Tibial artery (tissue), 4 donors: ENCODE measurements at regions not wholly inside any gene's neighbourhood (a gene's known extent, or its start where the extent isn't known, plus 50 kb on each side); places are given as distances from the start of the nearest gene placed in this dataset.
"Not testable (repeated sequence)": the region's sequence is repeated elsewhere in the genome, so short reads cannot be mapped to it uniquely, and the experiment has no call there.

Source experiments
- DNase-seq, 2 donors: peaks; one replicate each; pipeline ENCODE4 v3.0.0-alpha.2; 2019
- H3K27ac ChIP-seq, 2 donors: fragments of 200-600 bp; sonication (generic) in 1 of 2; 1 replicate in 1 of 2; 2 replicates in 1 of 2; pipeline ENCODE4 v1.5.1; 2018 to 2019; ENCODE audit warnings: mild to moderate bottlenecking in 1 of 2
- H3K27me3 ChIP-seq, 2 donors: fragments of 200-600 bp; sonication (generic) in 1 of 2; one replicate each; pipeline versions ENCODE4 v1.5.1 to v1.6.0; 2016 to 2019
- H3K36me3 ChIP-seq, 3 donors: fragments of 200-600 bp; sonication (generic) in 2 of 3; one replicate each; pipeline ENCODE4 v1.5.1; 2016 to 2019; ENCODE audit warnings: mild to moderate bottlenecking in 2 of 3
- H3K4me1 ChIP-seq, 4 donors: fragments of 200-600 bp; sonication (generic) in 2 of 4; 1 replicate in 3 of 4; 2 replicates in 1 of 4; pipeline ENCODE4 v1.5.1; 2016 to 2019
- H3K4me3 ChIP-seq, 2 donors: fragments of 200-600 bp; sonication (generic) in 1 of 2; 1 replicate in 1 of 2; 2 replicates in 1 of 2; pipeline ENCODE4 v1.5.1; 2018 to 2019; ENCODE audit warnings: mild to moderate bottlenecking in 2 of 2
- H3K9me3 ChIP-seq, 3 donors: fragments of 200-600 bp; sonication (generic) in 1 of 3; one replicate each; pipeline ENCODE4 v1.5.1; 2016 to 2019
- intact Hi-C: fragments of 100-400 bp; cut with DNase I; formaldehyde crosslinking; loops from one replicate; pipeline ENCODE4 v1.15.0; 2023; ENCODE audit warnings: low total_unique reads
- TF ChIP-seq, protein P1 (sequence below), 2 experiments: fragments of 200-600 bp in 1 of 2; fragments of 450-650 bp in 1 of 2; IDR thresholded peaks; one replicate each; pipeline ENCODE4 v1.5.1; 2017 to 2019; ENCODE audit warnings: antibody characterized with exemption in 2 of 2, mild to moderate bottlenecking in 1 of 2, moderate library complexity in 1 of 2

DNA sequence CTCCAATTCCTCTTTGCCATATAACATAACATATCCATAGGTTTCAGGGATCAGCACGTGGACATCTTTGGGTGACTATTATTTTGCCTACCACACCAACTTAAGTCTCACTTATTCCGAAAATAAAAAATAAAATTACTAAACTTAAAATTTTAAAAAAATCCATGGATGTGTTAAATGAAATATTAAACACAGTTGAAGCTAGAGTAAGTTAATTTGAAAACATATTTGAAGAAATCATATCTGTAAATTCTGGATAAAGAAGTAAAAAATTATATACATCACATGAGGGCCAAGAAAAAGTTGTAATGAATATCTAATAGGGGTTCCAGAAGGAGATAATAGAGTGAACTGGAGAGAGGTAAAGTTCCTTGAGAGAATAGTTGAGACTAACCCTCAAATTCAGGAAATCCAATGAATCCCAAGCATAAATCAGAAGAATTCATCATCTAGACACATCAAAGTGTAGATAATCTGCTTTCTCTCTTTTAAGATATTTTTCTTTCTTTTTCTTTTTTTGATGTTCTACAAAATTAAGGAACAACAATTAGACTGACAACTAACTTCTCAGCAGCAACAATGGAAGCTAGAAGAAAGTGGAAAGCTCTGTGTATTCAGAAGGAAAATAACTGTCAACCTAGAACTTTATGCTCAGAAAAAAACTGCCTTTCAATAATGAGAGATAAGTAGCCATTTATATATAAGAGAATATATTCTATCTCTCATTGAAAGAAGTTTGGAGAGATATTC is 147.4 kb downstream of the ABHD5 start:
- H3K27me3 ChIP-seq, result no peaks in the 10 kb centered on the region
- TF ChIP-seq, protein P1, sequence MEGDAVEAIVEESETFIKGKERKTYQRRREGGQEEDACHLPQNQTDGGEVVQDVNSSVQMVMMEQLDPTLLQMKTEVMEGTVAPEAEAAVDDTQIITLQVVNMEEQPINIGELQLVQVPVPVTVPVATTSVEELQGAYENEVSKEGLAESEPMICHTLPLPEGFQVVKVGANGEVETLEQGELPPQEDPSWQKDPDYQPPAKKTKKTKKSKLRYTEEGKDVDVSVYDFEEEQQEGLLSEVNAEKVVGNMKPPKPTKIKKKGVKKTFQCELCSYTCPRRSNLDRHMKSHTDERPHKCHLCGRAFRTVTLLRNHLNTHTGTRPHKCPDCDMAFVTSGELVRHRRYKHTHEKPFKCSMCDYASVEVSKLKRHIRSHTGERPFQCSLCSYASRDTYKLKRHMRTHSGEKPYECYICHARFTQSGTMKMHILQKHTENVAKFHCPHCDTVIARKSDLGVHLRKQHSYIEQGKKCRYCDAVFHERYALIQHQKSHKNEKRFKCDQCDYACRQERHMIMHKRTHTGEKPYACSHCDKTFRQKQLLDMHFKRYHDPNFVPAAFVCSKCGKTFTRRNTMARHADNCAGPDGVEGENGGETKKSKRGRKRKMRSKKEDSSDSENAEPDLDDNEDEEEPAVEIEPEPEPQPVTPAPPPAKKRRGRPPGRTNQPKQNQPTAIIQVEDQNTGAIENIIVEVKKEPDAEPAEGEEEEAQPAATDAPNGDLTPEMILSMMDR (IDR thresholded peaks at IDR 0.05), result no peak
- no peaks in the 10 kb centered on the region for H3K4me1 ChIP-seq
- no peaks in the 10 kb centered on the region for H3K36me3 ChIP-seq
- no peak for DNase-seq
- no peak overlapping the region for H3K4me3 ChIP-seq
- H3K9me3 ChIP-seq, result peaks cover 0 to 27% (median 7%) of the 10 kb centered on the region in 3 donors
- intact Hi-C loops, result no loop called here
- H3K27ac ChIP-seq, result no peak overlapping the region

DNA sequence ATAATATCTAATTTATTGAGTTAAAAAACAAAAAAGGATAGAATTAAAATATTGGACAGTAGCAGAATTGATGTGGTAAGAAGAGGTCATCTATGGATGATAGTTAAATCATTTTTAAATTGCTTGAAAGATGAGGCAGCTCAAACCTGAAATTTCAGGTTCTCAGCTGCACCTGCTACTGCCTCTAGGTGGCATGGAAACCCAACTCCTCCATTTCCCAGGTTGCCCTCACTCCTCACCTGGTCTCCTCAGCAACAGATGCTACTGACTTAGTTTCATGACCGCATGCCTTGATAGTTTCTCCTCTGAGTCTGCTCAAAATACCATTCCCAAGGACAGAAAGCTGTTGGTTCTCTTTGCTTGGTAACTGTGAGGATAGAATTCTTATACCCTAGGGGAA is 148.1 kb downstream of the ABHD5 start:
- H3K4me1 ChIP-seq, result no peaks in the 10 kb centered on the region
- H3K4me3 ChIP-seq, result no peak overlapping the region
- peaks cover 0 to 27% (median 7%) of the 10 kb centered on the region in 3 donors for H3K9me3 ChIP-seq
- H3K27me3 ChIP-seq, result no peaks in the 10 kb centered on the region
- no peak for DNase-seq
- TF ChIP-seq, protein P1 (IDR thresholded peaks at IDR 0.05), result no peak
- H3K36me3 ChIP-seq, result no peaks in the 10 kb centered on the region
- H3K27ac ChIP-seq, result no peak overlapping the region
- intact Hi-C loops, result no loop called here

DNA sequence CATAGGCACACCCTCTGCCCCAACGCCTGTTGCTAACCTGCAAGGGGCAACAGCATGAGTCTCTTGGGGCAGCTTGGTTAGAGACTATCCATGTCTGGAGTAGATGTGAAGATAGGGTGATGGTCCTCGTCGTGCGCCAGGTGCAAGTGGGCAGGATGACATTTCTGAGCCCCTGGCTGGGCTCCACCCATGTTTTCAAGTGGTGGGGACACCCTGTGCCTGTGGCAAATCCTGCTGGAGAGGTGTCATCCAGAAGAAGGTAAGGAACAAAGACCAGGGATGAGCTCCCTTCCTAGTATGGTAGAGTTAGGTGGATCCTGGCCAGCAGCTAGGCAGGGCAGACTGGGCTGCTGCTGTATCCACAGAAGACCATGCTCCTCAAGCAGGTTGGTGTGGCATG is 152.6 kb downstream of the ABHD5 start:
- intact Hi-C loops, result no loop called here
- peaks cover 0 to 29% (median 21%) of the 10 kb centered on the region in 3 donors for H3K9me3 ChIP-seq
- H3K27me3 ChIP-seq, result no peaks in the 10 kb centered on the region
- DNase-seq, result no peak
- H3K4me3 ChIP-seq, result no peak overlapping the region
- no peaks in the 10 kb centered on the region for H3K36me3 ChIP-seq
- TF ChIP-seq, protein P1 (IDR thresholded peaks at IDR 0.05), result no peak
- no peaks in the 10 kb centered on the region for H3K4me1 ChIP-seq
- no peak overlapping the region for H3K27ac ChIP-seq

DNA sequence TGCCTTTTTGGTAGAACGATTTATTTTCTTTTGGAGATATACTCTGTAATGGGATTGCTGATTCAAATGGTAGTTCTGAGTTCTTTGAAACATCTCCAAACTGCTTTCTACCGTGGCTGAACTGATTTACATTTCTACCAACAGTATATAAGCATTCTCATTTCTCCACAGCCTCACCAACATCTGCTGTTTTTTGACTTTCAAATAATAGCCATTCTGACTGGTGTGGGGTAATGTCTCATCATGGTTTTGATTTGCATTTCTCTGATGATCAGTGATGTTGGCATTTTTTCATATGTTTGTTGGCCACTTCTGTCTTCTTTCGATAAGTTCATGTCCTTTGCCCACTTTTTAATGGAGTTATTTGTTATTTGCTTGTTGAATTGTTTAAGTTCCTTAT is 154.0 kb downstream of the ABHD5 start:
- H3K36me3 ChIP-seq, result no peaks in the 10 kb centered on the region

DNA sequence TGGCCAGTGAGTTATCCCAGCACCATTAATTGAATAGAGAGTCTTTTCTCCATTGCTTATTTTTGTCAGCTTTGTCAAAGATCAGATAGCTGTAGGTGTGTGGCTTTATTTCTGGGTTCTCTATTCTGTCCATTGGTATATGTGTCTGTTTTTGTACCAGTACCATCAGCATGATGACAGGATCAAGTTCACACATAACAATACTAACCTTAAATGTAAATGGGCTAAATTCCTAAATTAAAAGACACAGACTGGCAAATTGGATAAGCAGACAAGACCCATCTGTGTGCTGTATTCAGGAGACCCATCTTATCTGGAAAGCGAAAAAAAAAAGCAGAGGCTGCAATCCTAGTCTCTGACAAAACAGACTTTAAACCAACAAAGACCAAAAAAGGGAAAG is 154.8 kb downstream of the ABHD5 start:
- H3K27ac ChIP-seq, intact Hi-C loops, H3K4me3 ChIP-seq, H3K36me3 ChIP-seq, H3K27me3 ChIP-seq, H3K4me1 ChIP-seq, DNase-seq: not testable (repeated sequence)
- H3K9me3 ChIP-seq, result peaks cover 0 to 21% (median 18%) of the 10 kb centered on the region in 3 donors

More for the DNA sequence above, 154.0 kb downstream of the ABHD5 start:
- H3K27me3 ChIP-seq, result no peaks in the 10 kb centered on the region
- H3K27ac ChIP-seq, result no peak overlapping the region
- H3K4me1 ChIP-seq, result no peaks in the 10 kb centered on the region
- H3K9me3 ChIP-seq, result peaks cover 0 to 21% (median 18%) of the 10 kb centered on the region in 3 donors
- H3K4me3 ChIP-seq, result no peak overlapping the region
- intact Hi-C loops, result no loop called here
- DNase-seq, result no peak
- TF ChIP-seq, protein P1 (IDR thresholded peaks at IDR 0.05), result no peak

DNA sequence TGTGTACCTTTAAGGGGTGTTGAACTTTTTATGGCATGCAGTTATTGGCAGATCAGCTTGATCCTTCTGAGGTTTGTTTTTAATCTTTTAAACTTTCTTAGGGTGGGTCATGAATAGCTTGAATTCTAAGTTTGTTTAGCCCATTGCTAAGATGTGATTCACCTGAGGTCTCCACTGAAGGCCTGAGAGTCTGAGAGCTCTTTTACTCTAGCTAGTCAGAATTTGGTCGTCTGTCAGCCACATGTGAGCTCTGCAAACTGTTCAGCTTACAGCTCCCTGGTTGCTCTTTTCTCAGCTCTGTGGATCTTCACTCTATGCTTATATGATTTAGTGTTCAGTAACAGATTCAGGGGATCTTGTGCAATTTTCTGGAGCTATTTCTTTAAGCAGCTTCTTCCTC is 161.3 kb downstream of the ABHD5 start:
- peaks cover 0 to 5% (median 0%) of the 10 kb centered on the region in 4 donors for H3K4me1 ChIP-seq
- peaks cover 0 to 11% (median 8%) of the 10 kb centered on the region in 3 donors for H3K9me3 ChIP-seq
- intact Hi-C loops, result loop anchor here (10.0 kb wide), 1 partner anchor 343 kb away; no protein-coding TSS in a partner anchor
- no peak overlapping the region for H3K27ac ChIP-seq
- TF ChIP-seq, protein P1 (IDR thresholded peaks at IDR 0.05), result no peak
- no peak for DNase-seq
- H3K36me3 ChIP-seq, result no peaks in the 10 kb centered on the region
- peaks cover 0 to 9% of the 10 kb centered on the region in 2 donors for H3K27me3 ChIP-seq
- no peak overlapping the region for H3K4me3 ChIP-seq
